GM18951 (cell line): ENCODE measurements at regions not wholly inside any gene's neighbourhood (a gene's known extent, or its start where the extent isn't known, plus 50 kb on each side); places are given as distances from the start of the nearest gene placed in this dataset.

Experiments
- POLR2A ChIP-seq: IDR thresholded peaks from 4 replicates; pipeline ENCODE4 v1.6.1; 2011; ENCODE audit warnings: mild to moderate bottlenecking; ENCODE audit not compliant: insufficient read length, insufficient read depth; ENCODE audit errors: extremely low read depth
- in situ Hi-C: fragments of 300-500 bp; cut with MboI; formaldehyde crosslinking; loops from one replicate; pipeline ENCODE4 v1.12.0; 2022; ENCODE audit warnings: low sequenced_read_pairs, mixed read lengths, inconsistent platforms; ENCODE audit not compliant: unreplicated experiment

GRCh38 chrX:22366906-22367305, 94.2 kb downstream of the CBLL2 start:
- no peak for TF ChIP-seq POLR2A
- in situ Hi-C loops, result no loop called here

GRCh38 chrX:22373094-22373493, 100.4 kb downstream of the CBLL2 start:
- TF ChIP-seq POLR2A, result no peak
- in situ Hi-C loops, result no loop called here

GRCh38 chrX:22373766-22374165, 101.1 kb downstream of the CBLL2 start:
- in situ Hi-C loops, result no loop called here
- TF ChIP-seq POLR2A, result no peak

- TF ChIP-seq POLR2A, result no peak
- in situ Hi-C loops, result no loop called here
These were observed 103.7 kb downstream of the CBLL2 start for GRCh38 chrX:22376369-22376768.

- no peak for TF ChIP-seq POLR2A
- in situ Hi-C loops, result no loop called here
These were observed 105.6 kb downstream of the CBLL2 start for GRCh38 chrX:22378296-22378695.

GRCh38 chrX:22383988-22384387, 111.3 kb downstream of the CBLL2 start:
- in situ Hi-C loops, result no loop called here

GRCh38 chrX:22389556-22390179, 117.0 kb downstream of the CBLL2 start:
- in situ Hi-C loops, result no loop called here
- no peak for TF ChIP-seq POLR2A

More at GRCh38 chrX:22383988-22384387, 111.3 kb downstream of the CBLL2 start:
- no peak for TF ChIP-seq POLR2A

GRCh38 chrX:22392133-22392948, 119.6 kb downstream of the CBLL2 start:
- in situ Hi-C loops, result no loop called here
- no peak for TF ChIP-seq POLR2A

GRCh38 chrX:22395372-22395771, 122.7 kb downstream of the CBLL2 start:
- TF ChIP-seq POLR2A, result no peak
- in situ Hi-C loops, result no loop called here

GRCh38 chrX:22396408-22396807, 123.7 kb downstream of the CBLL2 start:
- in situ Hi-C loops, result no loop called here
- TF ChIP-seq POLR2A, result no peak

- in situ Hi-C loops, result no loop called here
These were observed 124.9 kb downstream of the CBLL2 start for GRCh38 chrX:22397566-22397965.

GRCh38 chrX:22399437-22400192, 126.9 kb downstream of the CBLL2 start:
- in situ Hi-C loops, result no loop called here
- no peak for TF ChIP-seq POLR2A

More at GRCh38 chrX:22397566-22397965, 124.9 kb downstream of the CBLL2 start:
- no peak for TF ChIP-seq POLR2A

GRCh38 chrX:22404297-22404696, 131.6 kb downstream of the CBLL2 start:
- TF ChIP-seq POLR2A, result no peak
- in situ Hi-C loops, result no loop called here

- no peak for TF ChIP-seq POLR2A
- in situ Hi-C loops, result no loop called here
These were observed 133.6 kb downstream of the CBLL2 start for GRCh38 chrX:22406201-22406737.

GRCh38 chrX:22409418-22409817, 136.7 kb downstream of the CBLL2 start:
- in situ Hi-C loops, result no loop called here

More at GRCh38 chrX:22409418-22409817, 136.7 kb downstream of the CBLL2 start:
- no peak for TF ChIP-seq POLR2A
